ENCODE measurements at regions not wholly inside any gene's neighbourhood (a gene's known extent, or its start where the extent isn't known, plus 50 kb on each side); places are given as distances from the start of the nearest gene placed in this dataset.

DNA sequence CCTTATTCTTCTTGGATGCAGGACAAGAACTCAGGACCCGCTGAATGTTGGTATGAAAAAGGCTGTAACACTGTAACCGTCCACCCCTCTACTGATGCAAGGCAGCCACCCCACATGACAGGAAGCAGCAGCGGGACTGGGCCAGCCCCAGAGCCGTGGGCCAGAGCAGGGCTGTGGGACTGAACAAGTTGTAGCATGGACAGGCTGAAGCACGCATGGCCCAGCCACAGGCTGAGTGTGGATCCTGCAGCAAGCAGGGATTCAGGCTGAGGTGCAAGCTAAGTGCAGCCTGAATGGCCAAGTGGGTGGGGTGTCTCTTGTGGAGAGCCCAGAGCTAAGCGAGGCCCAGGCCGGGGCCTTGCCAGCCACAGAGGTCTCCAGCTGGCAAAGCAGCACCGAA is 632.2 kb downstream of the SPOCK3 start:
- TF ChIP-seq, protein P1, sequence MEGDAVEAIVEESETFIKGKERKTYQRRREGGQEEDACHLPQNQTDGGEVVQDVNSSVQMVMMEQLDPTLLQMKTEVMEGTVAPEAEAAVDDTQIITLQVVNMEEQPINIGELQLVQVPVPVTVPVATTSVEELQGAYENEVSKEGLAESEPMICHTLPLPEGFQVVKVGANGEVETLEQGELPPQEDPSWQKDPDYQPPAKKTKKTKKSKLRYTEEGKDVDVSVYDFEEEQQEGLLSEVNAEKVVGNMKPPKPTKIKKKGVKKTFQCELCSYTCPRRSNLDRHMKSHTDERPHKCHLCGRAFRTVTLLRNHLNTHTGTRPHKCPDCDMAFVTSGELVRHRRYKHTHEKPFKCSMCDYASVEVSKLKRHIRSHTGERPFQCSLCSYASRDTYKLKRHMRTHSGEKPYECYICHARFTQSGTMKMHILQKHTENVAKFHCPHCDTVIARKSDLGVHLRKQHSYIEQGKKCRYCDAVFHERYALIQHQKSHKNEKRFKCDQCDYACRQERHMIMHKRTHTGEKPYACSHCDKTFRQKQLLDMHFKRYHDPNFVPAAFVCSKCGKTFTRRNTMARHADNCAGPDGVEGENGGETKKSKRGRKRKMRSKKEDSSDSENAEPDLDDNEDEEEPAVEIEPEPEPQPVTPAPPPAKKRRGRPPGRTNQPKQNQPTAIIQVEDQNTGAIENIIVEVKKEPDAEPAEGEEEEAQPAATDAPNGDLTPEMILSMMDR (IDR thresholded peaks at IDR 0.05) = no peak
- no peak for TF ChIP-seq POLR2A (IDR thresholded peaks at IDR 0.05)

Data from testis (tissue), 2 donors.